GM12878 (cell line): ENCODE measurements at regions not wholly inside any gene's neighbourhood (a gene's known extent, or its start where the extent isn't known, plus 50 kb on each side); places are given as distances from the start of the nearest gene placed in this dataset.

ENCODE experiments used
- ATAC-seq: fragments of 200-7000 bp; cut with Tn5 transposase; 3 replicates; pipeline ENCODE4 v1.9.1; 2020; ENCODE audit warnings: mild to moderate bottlenecking, moderate library complexity
- BruUV-seq: library from RNA; stranded (reverse); fragments of 400-500 nt; replicated peaks from 2 replicates; lab custom pipeline; 2021; lab: Mats Ljungman, UMichigan
- CTCF ChIA-PET: fragments of 300-600 bp; sonication (Branson Sonifier 250); formaldehyde crosslinking; extraction: SDS; loops from one replicate; lab custom pipeline; 2021; ENCODE audit warnings: inconsistent platforms; lab: Yijun Ruan, JAX
- POLR2A ChIA-PET: fragments of 350-600 bp; formaldehyde crosslinking; extraction: SDS; loops from one replicate; lab custom pipeline; 2021; ENCODE audit warnings: inconsistent platforms; lab: Charles Lee
- RAD21 ChIA-PET: fragments of 300-600 bp; sonication (Branson Sonifier 250); formaldehyde crosslinking; loops from one replicate; lab custom pipeline; 2023; ENCODE audit warnings: antibody characterized with exemption; ENCODE audit not compliant: unreplicated experiment; lab: Charles Lee
- SMC1A ChIA-PET: fragments of 300-600 bp; sonication (Branson Sonifier 250); formaldehyde crosslinking; loops from one replicate; lab custom pipeline; 2023; ENCODE audit not compliant: unreplicated experiment, uncharacterized antibody; lab: Charles Lee
- DNase-seq: peaks from one replicate; pipeline ENCODE4 v3.0.0-alpha.2; 2011; ENCODE audit warnings: low read depth, low spot score
- FAIRE-seq: peaks from 3 replicates; lab custom pipeline; 2011; peaks lifted over from hg19 to GRCh38; lab: Jason Lieb, UNC
- H2AFZ ChIP-seq: 2 replicates; pipeline ENCODE4 v1.6.0; 2011; ENCODE audit warnings: low read depth, low read length, control low read depth; ENCODE audit not compliant: control insufficient read depth
- H3K27ac ChIP-seq: 2 replicates; pipeline ENCODE4 v1.5.1; 2011; ENCODE audit warnings: control low read depth; ENCODE audit not compliant: control insufficient read depth, insufficient read depth
- H3K27me3 ChIP-seq, 2 experiments: replicated peaks in 1 of 2; 2 replicates each; pipeline versions ENCODE4 v1.6.0 to v1.6.1; 2011; ENCODE audit warnings: low read length in 1 of 2; ENCODE audit not compliant: control insufficient read depth in 2 of 2, insufficient read depth in 2 of 2
- H3K36me3 ChIP-seq, 2 experiments: 2 replicates each; pipeline ENCODE4 v1.5.1; 2011; ENCODE audit warnings: low read length in 1 of 2; ENCODE audit not compliant: control insufficient read depth in 2 of 2, insufficient read depth in 2 of 2
- H3K4me1 ChIP-seq: 2 replicates; pipeline ENCODE4 v1.6.1; 2011; ENCODE audit warnings: mild to moderate bottlenecking, low read length, moderate library complexity, mixed read lengths; ENCODE audit not compliant: control insufficient read depth, insufficient read depth
- H3K4me2 ChIP-seq: 2 replicates; pipeline ENCODE4 v1.6.0; 2011; ENCODE audit warnings: control low read depth; ENCODE audit not compliant: control insufficient read depth, insufficient read depth
- H3K4me3 ChIP-seq: fragments of 200-600 bp; sonication (generic); 2 replicates; pipeline ENCODE4 v1.5.1; 2016
- H3K79me2 ChIP-seq: 2 replicates; pipeline ENCODE4 v1.6.0; 2011; ENCODE audit warnings: low read length; ENCODE audit not compliant: control insufficient read depth, insufficient read depth
- H3K9ac ChIP-seq: 2 replicates; pipeline ENCODE4 v1.8.0; 2011; ENCODE audit warnings: low read length, control low read depth, mixed read lengths; ENCODE audit not compliant: control insufficient read depth, insufficient read depth
- H3K9me3 ChIP-seq: replicated peaks from 3 replicates; pipeline ENCODE4 v1.5.1; 2011; ENCODE audit warnings: mild to moderate bottlenecking, low read length; ENCODE audit not compliant: control insufficient read depth, insufficient read depth
- H4K20me1 ChIP-seq: 2 replicates; pipeline ENCODE4 v1.6.0; 2011; ENCODE audit not compliant: control insufficient read depth, insufficient read depth
- ASH2L ChIP-seq: fragments of 300-600, 200-600 bp; sonication (generic); IDR thresholded peaks from 2 replicates; pipeline ENCODE4 v1.6.1; 2017; ENCODE audit warnings: low read depth, mild to moderate bottlenecking, borderline replicate concordance
- BACH1 ChIP-seq: fragments of 450-650 bp; IDR thresholded peaks from 2 replicates; pipeline ENCODE4 v1.6.1; 2017; ENCODE audit warnings: mild to moderate bottlenecking, borderline replicate concordance
- CBX5 ChIP-seq: sonication (generic); IDR thresholded peaks from 2 replicates; pipeline ENCODE4 v1.6.1; 2016; ENCODE audit warnings: low read depth, moderate library complexity, mild to moderate bottlenecking, inconsistent platforms
- CHD1 ChIP-seq: IDR thresholded peaks from 2 replicates; pipeline ENCODE4 v1.6.1; 2012; ENCODE audit warnings: low read depth, low read length, improper control_type of control experiment
- CHD4 ChIP-seq: fragments of 200-600 bp; sonication (generic); IDR thresholded peaks from 2 replicates; pipeline ENCODE4 v1.6.1; 2016; ENCODE audit warnings: mild to moderate bottlenecking
- ELK1 ChIP-seq: IDR thresholded peaks from 2 replicates; pipeline ENCODE4 v1.6.1; 2012; ENCODE audit warnings: low read depth, low read length, improper control_type of control experiment
- JUNB ChIP-seq: IDR thresholded peaks from 2 replicates; pipeline ENCODE4 v1.6.1; 2016; ENCODE audit warnings: antibody characterized with exemption, mild to moderate bottlenecking
- MXI1 ChIP-seq: fragments of 150-350 bp; IDR thresholded peaks from 2 replicates; pipeline ENCODE4 v1.6.1; 2011; ENCODE audit warnings: low read depth, mild to moderate bottlenecking, inconsistent platforms, low read length, improper control_type of control experiment
- MYC ChIP-seq: IDR thresholded peaks from 2 replicates; pipeline ENCODE4 v1.6.1; 2011; ENCODE audit warnings: mild to moderate bottlenecking, low read length, moderate library complexity, inconsistent platforms; ENCODE audit not compliant: insufficient read depth, insufficient replicate concordance, insufficient read length, severe bottlenecking
- NRF1 ChIP-seq: conservative IDR thresholded peaks from 2 replicates; pipeline ENCODE4 v1.6.1; 2011; ENCODE audit warnings: mild to moderate bottlenecking, low read depth, low read length, improper control_type of control experiment
- RB1 ChIP-seq: fragments of 450-650 bp; formaldehyde crosslinking; IDR thresholded peaks from 2 replicates; pipeline ENCODE4 v1.6.1; 2017; ENCODE audit warnings: mild to moderate bottlenecking, borderline replicate concordance
- RCOR1 ChIP-seq: conservative IDR thresholded peaks from 2 replicates; pipeline ENCODE4 v1.6.1; 2012; ENCODE audit warnings: low read depth, low read length, improper control_type of control experiment
- SMAD1 ChIP-seq: fragments of 450-650 bp; IDR thresholded peaks from 2 replicates; pipeline ENCODE4 v1.6.1; 2018; ENCODE audit warnings: mild to moderate bottlenecking, low read depth; ENCODE audit not compliant: partially characterized antibody
- WGBS: methylation state at CpG from one replicate; pipeline ENCODE4 v1.1.6; 2016; ENCODE audit warnings: low lambda C conversion rate; ENCODE audit not compliant: insufficient replicate concordance, insufficient coverage; ENCODE audit errors: missing lambda C conversion rate; 5-methylcytosine and 5-hydroxymethylcytosine counted together
- in situ Hi-C: fragments of 300-500 bp; cut with MboI; formaldehyde crosslinking; loops from 9 replicates; pipeline ENCODE4 v1.14.3; 2018; ENCODE audit warnings: mixed read lengths
- intact Hi-C: fragments of 100-400 bp; cut with micrococcal nuclease; formaldehyde crosslinking; loops from one replicate; pipeline ENCODE4 v1.14.2; 2022; ENCODE audit not compliant: unreplicated experiment
- TF ChIP-seq, protein P1 (sequence below): fragments of 150-350 bp; IDR thresholded peaks from 2 replicates; pipeline ENCODE4 v1.6.1; 2016; ENCODE audit warnings: low read depth, low read length
- TF ChIP-seq, protein P2 (sequence below): IDR thresholded peaks from 2 replicates; pipeline ENCODE4 v1.6.1; 2012; ENCODE audit warnings: low read length, inconsistent platforms
- TF ChIP-seq, protein P3 (sequence below), 3 experiments: IDR thresholded peaks in 2 of 3; conservative IDR thresholded peaks in 1 of 3; 2 replicates each; pipeline ENCODE4 v1.5.1; 2011; ENCODE audit warnings: low read depth in 3 of 3, low read length in 3 of 3, mild to moderate bottlenecking in 3 of 3, control low read depth in 2 of 3, moderate library complexity in 2 of 3, inconsistent platforms in 1 of 3, mixed read lengths in 1 of 3; ENCODE audit not compliant: control insufficient read depth in 2 of 3, insufficient read depth in 1 of 3; ENCODE audit errors: extremely low read depth in 1 of 3

GRCh38 chr2:103361712-103362111, 599.9 kb downstream of the TMEM182 start:
- Histone ChIP-seq H3K4me3 (no peak overlapping the region), H3K36me3 (no peaks in the 10 kb centered on the region), H3K9me3 (no peaks in the 10 kb centered on the region)
- intact Hi-C loops: no loop called here
- no peak for FAIRE-seq
- no peak for DNase-seq
- SMC1A ChIA-PET: no interaction called here
- TF ChIP-seq NRF1: no peak
- TF ChIP-seq RB1: no peak
- TF ChIP-seq, protein P1, sequence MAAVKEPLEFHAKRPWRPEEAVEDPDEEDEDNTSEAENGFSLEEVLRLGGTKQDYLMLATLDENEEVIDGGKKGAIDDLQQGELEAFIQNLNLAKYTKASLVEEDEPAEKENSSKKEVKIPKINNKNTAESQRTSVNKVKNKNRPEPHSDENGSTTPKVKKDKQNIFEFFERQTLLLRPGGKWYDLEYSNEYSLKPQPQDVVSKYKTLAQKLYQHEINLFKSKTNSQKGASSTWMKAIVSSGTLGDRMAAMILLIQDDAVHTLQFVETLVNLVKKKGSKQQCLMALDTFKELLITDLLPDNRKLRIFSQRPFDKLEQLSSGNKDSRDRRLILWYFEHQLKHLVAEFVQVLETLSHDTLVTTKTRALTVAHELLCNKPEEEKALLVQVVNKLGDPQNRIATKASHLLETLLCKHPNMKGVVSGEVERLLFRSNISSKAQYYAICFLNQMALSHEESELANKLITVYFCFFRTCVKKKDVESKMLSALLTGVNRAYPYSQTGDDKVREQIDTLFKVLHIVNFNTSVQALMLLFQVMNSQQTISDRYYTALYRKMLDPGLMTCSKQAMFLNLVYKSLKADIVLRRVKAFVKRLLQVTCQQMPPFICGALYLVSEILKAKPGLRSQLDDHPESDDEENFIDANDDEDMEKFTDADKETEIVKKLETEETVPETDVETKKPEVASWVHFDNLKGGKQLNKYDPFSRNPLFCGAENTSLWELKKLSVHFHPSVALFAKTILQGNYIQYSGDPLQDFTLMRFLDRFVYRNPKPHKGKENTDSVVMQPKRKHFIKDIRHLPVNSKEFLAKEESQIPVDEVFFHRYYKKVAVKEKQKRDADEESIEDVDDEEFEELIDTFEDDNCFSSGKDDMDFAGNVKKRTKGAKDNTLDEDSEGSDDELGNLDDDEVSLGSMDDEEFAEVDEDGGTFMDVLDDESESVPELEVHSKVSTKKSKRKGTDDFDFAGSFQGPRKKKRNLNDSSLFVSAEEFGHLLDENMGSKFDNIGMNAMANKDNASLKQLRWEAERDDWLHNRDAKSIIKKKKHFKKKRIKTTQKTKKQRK: no peak
- TF ChIP-seq, protein P2, sequence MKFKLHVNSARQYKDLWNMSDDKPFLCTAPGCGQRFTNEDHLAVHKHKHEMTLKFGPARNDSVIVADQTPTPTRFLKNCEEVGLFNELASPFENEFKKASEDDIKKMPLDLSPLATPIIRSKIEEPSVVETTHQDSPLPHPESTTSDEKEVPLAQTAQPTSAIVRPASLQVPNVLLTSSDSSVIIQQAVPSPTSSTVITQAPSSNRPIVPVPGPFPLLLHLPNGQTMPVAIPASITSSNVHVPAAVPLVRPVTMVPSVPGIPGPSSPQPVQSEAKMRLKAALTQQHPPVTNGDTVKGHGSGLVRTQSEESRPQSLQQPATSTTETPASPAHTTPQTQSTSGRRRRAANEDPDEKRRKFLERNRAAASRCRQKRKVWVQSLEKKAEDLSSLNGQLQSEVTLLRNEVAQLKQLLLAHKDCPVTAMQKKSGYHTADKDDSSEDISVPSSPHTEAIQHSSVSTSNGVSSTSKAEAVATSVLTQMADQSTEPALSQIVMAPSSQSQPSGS: no peak
- TF ChIP-seq, protein P3, sequence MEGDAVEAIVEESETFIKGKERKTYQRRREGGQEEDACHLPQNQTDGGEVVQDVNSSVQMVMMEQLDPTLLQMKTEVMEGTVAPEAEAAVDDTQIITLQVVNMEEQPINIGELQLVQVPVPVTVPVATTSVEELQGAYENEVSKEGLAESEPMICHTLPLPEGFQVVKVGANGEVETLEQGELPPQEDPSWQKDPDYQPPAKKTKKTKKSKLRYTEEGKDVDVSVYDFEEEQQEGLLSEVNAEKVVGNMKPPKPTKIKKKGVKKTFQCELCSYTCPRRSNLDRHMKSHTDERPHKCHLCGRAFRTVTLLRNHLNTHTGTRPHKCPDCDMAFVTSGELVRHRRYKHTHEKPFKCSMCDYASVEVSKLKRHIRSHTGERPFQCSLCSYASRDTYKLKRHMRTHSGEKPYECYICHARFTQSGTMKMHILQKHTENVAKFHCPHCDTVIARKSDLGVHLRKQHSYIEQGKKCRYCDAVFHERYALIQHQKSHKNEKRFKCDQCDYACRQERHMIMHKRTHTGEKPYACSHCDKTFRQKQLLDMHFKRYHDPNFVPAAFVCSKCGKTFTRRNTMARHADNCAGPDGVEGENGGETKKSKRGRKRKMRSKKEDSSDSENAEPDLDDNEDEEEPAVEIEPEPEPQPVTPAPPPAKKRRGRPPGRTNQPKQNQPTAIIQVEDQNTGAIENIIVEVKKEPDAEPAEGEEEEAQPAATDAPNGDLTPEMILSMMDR (IDR thresholded peaks at IDR 0.05 in 2 of 3, conservative IDR thresholded peaks at IDR 0.05 in 1 of 3; ENCODE audit: control insufficient read depth in 2 of 3, extremely low read depth in 1 of 3, insufficient read depth in 1 of 3, low read depth in 3 of 3, low read length in 3 of 3): no peak
- TF ChIP-seq MXI1: no peak
- no peak for TF ChIP-seq CHD4
- no peak for TF ChIP-seq SMAD1
- no peak for TF ChIP-seq RCOR1
- no peak for TF ChIP-seq BACH1
- no peak for TF ChIP-seq ASH2L
- TF ChIP-seq ELK1: no peak
- TF ChIP-seq JUNB: no peak
- TF ChIP-seq CHD1: no peak
- no peak for TF ChIP-seq CBX5
- TF ChIP-seq MYC: no peak
- TF ChIP-seq, all 136 proteins: peak for 0
- Histone ChIP-seq H3K9ac (no peak overlapping the region), H3K4me1 (no peaks in the 10 kb centered on the region), H3K27me3 (no peaks in the 10 kb centered on the region), H2AFZ (no peak overlapping the region), H3K27ac (no peak overlapping the region), H3K79me2 (no peaks in the 10 kb centered on the region), H4K20me1 (no peaks in the 10 kb centered on the region), H3K4me2 (no peak overlapping the region)
- in situ Hi-C loops: no loop called here
- ATAC-seq: no peak
- ChIA-PET POLR2A (no interaction called here), RAD21 (no interaction called here), CTCF (no interaction called here)
- no CpG with 5 or more reads among the region's 21 CpGs for WGBS
- no TSS peak for BruUV-seq
